ENCODE measurements at regions not wholly inside any gene's neighbourhood (a gene's known extent, or its start where the extent isn't known, plus 50 kb on each side); places are given as distances from the start of the nearest gene placed in this dataset.

DNA sequence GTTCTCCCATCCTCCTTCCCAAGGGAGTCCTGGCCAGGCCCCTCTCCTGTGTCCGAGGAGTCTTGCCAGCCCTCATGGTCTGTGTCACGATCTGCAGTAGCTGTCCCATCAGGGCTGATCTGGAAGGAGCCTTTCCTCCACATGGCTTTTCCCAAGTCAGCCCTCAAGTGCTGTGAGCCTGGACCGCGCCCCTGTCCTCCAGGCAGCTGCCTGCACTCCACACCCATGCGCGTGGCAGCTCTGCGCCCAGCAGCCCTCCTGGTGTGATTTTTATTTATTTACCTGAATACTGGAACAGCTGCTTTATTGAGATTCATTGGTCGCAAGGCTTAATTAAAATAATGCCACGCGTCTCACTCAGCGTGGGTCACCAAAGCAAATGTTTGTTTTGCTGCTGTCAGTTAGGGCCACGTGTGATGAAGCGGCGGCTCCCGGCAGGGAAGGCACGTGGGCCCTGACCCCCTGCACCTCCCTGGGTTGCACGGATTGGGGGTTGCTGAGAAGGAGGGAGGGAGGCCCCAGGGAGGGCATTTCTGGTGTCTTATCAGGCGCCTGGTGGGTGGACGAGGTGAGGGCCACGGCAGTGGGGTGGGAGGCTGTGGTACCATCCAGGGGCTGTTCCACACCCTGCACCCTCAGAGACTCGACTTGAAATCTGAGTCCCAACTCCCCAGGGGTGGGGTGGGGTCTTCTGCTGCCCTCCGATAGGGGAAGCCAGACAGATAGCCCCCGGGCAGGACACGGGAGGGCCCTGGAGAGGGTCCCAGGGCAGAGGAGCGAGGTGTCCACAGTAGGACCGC is 206.3 kb upstream of the C14orf180 start:
- DNase-seq (ENCODE audit: low spot score) (no peak), ATAC-seq (no peak)
- ChIA-PET CTCF (interaction anchor here (0.7 kb wide), 1 partner anchor 100 kb away, joined by 3 read pairs; no protein-coding TSS in a partner anchor), POLR2A (no interaction called here)
- Mint-ChIP-seq H3K36me3 (no peaks in the 10 kb centered on the region), H3K27me3 (ENCODE audit: low read depth) (no peaks in the 10 kb centered on the region; the same call in 1 of the 2 replicates), H3K9me3 (no peaks in the 10 kb centered on the region), H3K27ac (no peak overlapping the region; the same call in 1 of the 2 replicates), H3K4me1 (no peaks in the 10 kb centered on the region), H3K4me3 (no peak overlapping the region)
- TF ChIP-seq FOXP1 (CRISPR knock-in tag; IDR thresholded peaks at IDR 0.05; ENCODE audit: borderline replicate concordance) (no peak), NR3C1 (CRISPR knock-in tag; conservative IDR thresholded peaks at IDR 0.05; ENCODE audit: low read depth) (no peak)
- TF ChIP-seq, protein P1, sequence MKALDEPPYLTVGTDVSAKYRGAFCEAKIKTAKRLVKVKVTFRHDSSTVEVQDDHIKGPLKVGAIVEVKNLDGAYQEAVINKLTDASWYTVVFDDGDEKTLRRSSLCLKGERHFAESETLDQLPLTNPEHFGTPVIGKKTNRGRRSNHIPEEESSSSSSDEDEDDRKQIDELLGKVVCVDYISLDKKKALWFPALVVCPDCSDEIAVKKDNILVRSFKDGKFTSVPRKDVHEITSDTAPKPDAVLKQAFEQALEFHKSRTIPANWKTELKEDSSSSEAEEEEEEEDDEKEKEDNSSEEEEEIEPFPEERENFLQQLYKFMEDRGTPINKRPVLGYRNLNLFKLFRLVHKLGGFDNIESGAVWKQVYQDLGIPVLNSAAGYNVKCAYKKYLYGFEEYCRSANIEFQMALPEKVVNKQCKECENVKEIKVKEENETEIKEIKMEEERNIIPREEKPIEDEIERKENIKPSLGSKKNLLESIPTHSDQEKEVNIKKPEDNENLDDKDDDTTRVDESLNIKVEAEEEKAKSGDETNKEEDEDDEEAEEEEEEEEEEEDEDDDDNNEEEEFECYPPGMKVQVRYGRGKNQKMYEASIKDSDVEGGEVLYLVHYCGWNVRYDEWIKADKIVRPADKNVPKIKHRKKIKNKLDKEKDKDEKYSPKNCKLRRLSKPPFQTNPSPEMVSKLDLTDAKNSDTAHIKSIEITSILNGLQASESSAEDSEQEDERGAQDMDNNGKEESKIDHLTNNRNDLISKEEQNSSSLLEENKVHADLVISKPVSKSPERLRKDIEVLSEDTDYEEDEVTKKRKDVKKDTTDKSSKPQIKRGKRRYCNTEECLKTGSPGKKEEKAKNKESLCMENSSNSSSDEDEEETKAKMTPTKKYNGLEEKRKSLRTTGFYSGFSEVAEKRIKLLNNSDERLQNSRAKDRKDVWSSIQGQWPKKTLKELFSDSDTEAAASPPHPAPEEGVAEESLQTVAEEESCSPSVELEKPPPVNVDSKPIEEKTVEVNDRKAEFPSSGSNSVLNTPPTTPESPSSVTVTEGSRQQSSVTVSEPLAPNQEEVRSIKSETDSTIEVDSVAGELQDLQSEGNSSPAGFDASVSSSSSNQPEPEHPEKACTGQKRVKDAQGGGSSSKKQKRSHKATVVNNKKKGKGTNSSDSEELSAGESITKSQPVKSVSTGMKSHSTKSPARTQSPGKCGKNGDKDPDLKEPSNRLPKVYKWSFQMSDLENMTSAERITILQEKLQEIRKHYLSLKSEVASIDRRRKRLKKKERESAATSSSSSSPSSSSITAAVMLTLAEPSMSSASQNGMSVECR (CRISPR knock-in tag; IDR thresholded peaks at IDR 0.05; ENCODE audit: borderline replicate concordance) = no peak

DNA sequence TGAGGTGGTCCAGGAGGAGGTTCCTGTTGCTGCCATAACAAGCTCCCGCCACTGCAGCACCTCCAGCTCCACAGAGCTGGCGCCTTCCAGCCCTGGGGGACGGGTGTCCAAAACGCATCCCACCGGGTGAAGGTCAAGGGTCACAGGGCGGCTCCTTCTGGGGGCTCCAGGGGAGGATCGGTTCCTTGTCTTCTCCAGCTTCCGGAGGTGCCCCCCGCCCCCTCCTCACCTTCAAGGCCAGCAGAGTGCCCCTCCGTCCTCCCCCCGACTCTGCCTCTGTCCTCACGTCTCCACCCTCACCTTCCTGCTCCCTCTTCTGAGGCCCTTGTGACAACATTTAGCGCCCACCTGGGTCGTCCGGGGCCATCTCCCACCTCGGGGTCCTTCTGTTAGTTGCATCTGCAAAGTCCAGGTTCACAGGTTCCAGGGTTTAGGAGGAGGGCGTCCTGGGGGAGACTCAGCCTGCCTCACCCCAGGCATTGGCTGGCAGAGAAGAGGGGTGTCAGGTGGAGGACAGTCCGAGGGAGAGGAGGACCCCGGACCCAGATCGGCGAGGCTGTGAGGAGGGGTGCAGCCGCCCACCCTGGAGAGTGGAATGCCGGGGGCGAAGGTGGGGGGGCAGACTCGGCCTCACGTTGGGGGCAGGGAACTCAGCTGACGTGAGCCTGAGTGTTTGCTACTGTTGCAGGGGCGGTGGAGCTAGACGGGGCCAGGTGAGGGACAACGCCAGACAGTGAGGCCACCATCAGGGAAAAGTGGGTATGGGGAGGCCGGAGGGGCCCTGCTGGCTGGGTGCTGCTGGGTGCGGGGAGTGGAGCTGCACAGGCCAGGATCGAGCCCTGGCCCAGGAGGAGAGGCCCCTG is 205.5 kb upstream of the C14orf180 start:
- POLR2A ChIA-PET = no interaction called here
- no peaks in the 10 kb centered on the region; the same call in 1 of the 2 replicates for H3K27me3 Mint-ChIP-seq (ENCODE audit: low read depth)
- ATAC-seq = no peak
- CTCF ChIA-PET = no interaction called here
- no peaks in the 10 kb centered on the region for H3K36me3 Mint-ChIP-seq
- no peaks in the 10 kb centered on the region for H3K4me1 Mint-ChIP-seq
- H3K27ac Mint-ChIP-seq = no peak overlapping the region
- DNase-seq (ENCODE audit: low spot score) = no peak
- H3K4me3 Mint-ChIP-seq = no peak overlapping the region
- TF ChIP-seq, protein P2, sequence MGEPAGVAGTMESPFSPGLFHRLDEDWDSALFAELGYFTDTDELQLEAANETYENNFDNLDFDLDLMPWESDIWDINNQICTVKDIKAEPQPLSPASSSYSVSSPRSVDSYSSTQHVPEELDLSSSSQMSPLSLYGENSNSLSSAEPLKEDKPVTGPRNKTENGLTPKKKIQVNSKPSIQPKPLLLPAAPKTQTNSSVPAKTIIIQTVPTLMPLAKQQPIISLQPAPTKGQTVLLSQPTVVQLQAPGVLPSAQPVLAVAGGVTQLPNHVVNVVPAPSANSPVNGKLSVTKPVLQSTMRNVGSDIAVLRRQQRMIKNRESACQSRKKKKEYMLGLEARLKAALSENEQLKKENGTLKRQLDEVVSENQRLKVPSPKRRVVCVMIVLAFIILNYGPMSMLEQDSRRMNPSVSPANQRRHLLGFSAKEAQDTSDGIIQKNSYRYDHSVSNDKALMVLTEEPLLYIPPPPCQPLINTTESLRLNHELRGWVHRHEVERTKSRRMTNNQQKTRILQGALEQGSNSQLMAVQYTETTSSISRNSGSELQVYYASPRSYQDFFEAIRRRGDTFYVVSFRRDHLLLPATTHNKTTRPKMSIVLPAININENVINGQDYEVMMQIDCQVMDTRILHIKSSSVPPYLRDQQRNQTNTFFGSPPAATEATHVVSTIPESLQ (CRISPR knock-in tag; IDR thresholded peaks at IDR 0.05) = no peak
- TF ChIP-seq, protein P3, sequence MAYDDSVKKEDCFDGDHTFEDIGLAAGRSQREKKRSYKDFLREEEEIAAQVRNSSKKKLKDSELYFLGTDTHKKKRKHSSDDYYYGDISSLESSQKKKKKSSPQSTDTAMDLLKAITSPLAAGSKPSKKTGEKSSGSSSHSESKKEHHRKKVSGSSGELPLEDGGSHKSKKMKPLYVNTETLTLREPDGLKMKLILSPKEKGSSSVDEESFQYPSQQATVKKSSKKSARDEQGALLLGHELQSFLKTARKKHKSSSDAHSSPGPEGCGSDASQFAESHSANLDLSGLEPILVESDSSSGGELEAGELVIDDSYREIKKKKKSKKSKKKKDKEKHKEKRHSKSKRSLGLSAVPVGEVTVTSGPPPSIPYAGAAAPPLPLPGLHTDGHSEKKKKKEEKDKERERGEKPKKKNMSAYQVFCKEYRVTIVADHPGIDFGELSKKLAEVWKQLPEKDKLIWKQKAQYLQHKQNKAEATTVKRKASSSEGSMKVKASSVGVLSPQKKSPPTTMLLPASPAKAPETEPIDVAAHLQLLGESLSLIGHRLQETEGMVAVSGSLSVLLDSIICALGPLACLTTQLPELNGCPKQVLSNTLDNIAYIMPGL (CRISPR knock-in tag; IDR thresholded peaks at IDR 0.05) = no peak
- TF ChIP-seq OVOL2 (CRISPR knock-in tag; IDR thresholded peaks at IDR 0.05; ENCODE audit: borderline replicate concordance) = no peak
- TF ChIP-seq ZNF671 (CRISPR knock-in tag; IDR thresholded peaks at IDR 0.05) = no peak
- TF ChIP-seq FOXJ3 (CRISPR knock-in tag; IDR thresholded peaks at IDR 0.05; ENCODE audit: borderline replicate concordance) = no peak
- no peak for TF ChIP-seq ZNF121 (CRISPR knock-in tag; IDR thresholded peaks at IDR 0.05)
- TF ChIP-seq SP1 (CRISPR knock-in tag; conservative IDR thresholded peaks at IDR 0.05) = no peak
- TF ChIP-seq, protein P4, sequence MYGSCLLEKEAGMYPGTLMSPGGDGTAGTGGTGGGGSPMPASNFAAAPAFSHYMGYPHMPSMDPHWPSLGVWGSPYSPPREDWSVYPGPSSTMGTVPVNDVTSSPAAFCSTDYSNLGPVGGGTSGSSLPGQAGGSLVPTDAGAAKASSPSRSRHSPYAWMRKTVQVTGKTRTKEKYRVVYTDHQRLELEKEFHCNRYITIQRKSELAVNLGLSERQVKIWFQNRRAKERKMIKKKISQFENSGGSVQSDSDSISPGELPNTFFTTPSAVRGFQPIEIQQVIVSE (CRISPR knock-in tag; IDR thresholded peaks at IDR 0.05; ENCODE audit: borderline replicate concordance) = no peak
- TF ChIP-seq, protein P5, sequence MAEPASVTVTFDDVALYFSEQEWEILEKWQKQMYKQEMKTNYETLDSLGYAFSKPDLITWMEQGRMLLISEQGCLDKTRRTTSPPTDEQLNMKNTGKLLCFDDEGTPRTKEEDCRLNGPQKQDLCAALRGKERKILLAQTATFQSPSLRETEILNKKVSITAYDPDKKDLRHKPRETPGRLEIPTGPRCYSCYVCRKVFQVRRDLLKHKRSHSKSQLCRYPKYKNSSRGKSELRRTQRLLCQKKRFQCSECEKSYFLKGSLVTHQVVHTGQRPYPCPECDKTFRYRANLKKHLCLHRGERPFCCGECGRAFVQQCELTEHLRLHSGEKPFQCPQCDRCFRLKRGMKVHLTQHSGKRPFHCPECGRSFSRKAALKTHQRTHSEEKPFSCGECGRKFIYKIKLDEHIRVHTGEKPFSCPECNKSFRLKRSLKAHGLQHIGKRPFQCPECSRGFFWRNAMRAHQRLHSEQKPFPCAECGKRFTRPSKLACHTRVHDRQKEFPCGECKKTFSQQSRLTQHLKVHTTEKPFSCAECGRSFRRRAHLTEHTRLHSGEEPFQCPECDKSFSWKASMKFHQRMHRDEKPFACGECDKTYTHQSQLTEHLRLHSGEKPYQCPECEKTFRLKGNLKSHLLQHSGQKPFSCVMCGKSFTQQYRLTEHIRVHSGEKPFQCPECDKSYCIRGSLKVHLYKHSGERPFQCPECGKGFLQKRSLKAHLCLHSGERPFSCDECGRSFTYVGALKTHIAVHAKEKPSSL (CRISPR knock-in tag; conservative IDR thresholded peaks at IDR 0.05) = no peak
- 0 out of 2 replicates have a peak, but pooled peaks cover 4% of the 10 kb centered on the region for H3K9me3 Mint-ChIP-seq

Data from WTC11 (cell line).